OCI-M1 (cell line): ENCODE measurements at regions not wholly inside any gene's neighbourhood (a gene's known extent, or its start where the extent isn't known, plus 50 kb on each side); places are given as distances from the start of the nearest gene placed in this dataset.

Source experiments
- DNase-seq: peaks from one replicate; lab custom pipeline; 2025; lab: John Stamatoyannopoulos, UW

GRCh38 chr11:23257088-23257487, 396.8 kb upstream of the CCDC179 start:
- DNase-seq = no peak

- no peak for DNase-seq
These were observed 397.3 kb upstream of the CCDC179 start for GRCh38 chr11:23257556-23257955.

- no peak for DNase-seq
These were observed 403.2 kb upstream of the CCDC179 start for GRCh38 chr11:23263466-23263865.

GRCh38 chr11:23272095-23272494, 411.8 kb upstream of the CCDC179 start:
- DNase-seq = no peak

GRCh38 chr11:23278121-23278520, 417.8 kb upstream of the CCDC179 start:
- no peak for DNase-seq

GRCh38 chr11:23280088-23280487, 419.8 kb upstream of the CCDC179 start:
- DNase-seq = peak; percentile 4

- DNase-seq = no peak
These were observed 423.4 kb upstream of the CCDC179 start for GRCh38 chr11:23283666-23284065.

GRCh38 chr11:23284631-23285030, 424.4 kb upstream of the CCDC179 start:
- DNase-seq = no peak

GRCh38 chr11:23288003-23288783, 427.9 kb upstream of the CCDC179 start:
- no peak for DNase-seq

GRCh38 chr11:23295241-23295640, 435.0 kb upstream of the CCDC179 start:
- DNase-seq = no peak

- DNase-seq = no peak
These were observed 447.8 kb upstream of the CCDC179 start for GRCh38 chr11:23308041-23308440.

GRCh38 chr11:23310276-23310675, 450.0 kb upstream of the CCDC179 start:
- no peak for DNase-seq

- DNase-seq = no peak
These were observed 452.0 kb upstream of the CCDC179 start for GRCh38 chr11:23311986-23312940.

- no peak for DNase-seq
These were observed 452.7 kb upstream of the CCDC179 start for GRCh38 chr11:23313001-23313400.

- no peak for DNase-seq
These were observed 453.9 kb upstream of the CCDC179 start for GRCh38 chr11:23314162-23314561.

GRCh38 chr11:23315286-23315685, 455.0 kb upstream of the CCDC179 start:
- DNase-seq = no peak

GRCh38 chr11:23317816-23318215, 457.5 kb upstream of the CCDC179 start:
- no peak for DNase-seq

GRCh38 chr11:23318670-23319069, 458.4 kb upstream of the CCDC179 start:
- DNase-seq = no peak

GRCh38 chr11:23320131-23320530, 459.9 kb upstream of the CCDC179 start:
- DNase-seq = no peak

GRCh38 chr11:23335586-23335985, 475.3 kb upstream of the CCDC179 start:
- DNase-seq = peak; percentile 73

- peak; percentile 28 for DNase-seq
These were observed 476.7 kb upstream of the CCDC179 start for GRCh38 chr11:23336961-23337360.

GRCh38 chr11:23353611-23354010, 493.3 kb upstream of the CCDC179 start:
- no peak for DNase-seq

GRCh38 chr11:23359297-23359696, 499.0 kb upstream of the CCDC179 start:
- DNase-seq = peak; percentile 21
